22Rv1 (cell line): ENCODE measurements at regions not wholly inside any gene's neighbourhood (a gene's known extent, or its start where the extent isn't known, plus 50 kb on each side); places are given as distances from the start of the nearest gene placed in this dataset.

Experiments used
- ZFX ChIP-seq: fragments of 450-650 bp; IDR thresholded peaks from 2 replicates; pipeline ENCODE4 v1.6.1; 2017; ENCODE audit warnings: antibody characterized with exemption, borderline replicate concordance
- TF ChIP-seq, protein P1 (sequence below): fragments of 450-650 bp; IDR thresholded peaks from 2 replicates; pipeline ENCODE4 v1.5.1; 2017; ENCODE audit warnings: mild to moderate bottlenecking

DNA sequence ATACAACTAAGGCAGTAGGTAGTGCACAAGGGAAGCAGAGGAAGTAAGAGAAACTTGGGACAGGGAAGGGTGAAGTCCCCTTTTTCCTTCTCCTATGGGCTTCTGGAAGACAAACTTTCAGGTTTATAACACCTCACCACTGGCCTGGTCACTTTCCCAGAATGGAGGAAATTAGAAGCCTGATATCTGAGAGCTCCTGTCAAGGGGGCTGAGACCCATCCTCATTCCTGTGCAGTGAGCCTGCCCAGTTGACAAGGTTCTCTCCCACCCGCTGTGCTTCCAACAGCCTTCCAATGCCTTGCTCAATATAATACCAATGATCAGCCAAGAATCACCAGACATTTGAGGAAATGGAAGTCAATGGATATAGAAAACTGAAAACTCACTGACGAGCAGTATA, 100.4 kb upstream of the YPEL5 start:
- TF ChIP-seq, protein P1, sequence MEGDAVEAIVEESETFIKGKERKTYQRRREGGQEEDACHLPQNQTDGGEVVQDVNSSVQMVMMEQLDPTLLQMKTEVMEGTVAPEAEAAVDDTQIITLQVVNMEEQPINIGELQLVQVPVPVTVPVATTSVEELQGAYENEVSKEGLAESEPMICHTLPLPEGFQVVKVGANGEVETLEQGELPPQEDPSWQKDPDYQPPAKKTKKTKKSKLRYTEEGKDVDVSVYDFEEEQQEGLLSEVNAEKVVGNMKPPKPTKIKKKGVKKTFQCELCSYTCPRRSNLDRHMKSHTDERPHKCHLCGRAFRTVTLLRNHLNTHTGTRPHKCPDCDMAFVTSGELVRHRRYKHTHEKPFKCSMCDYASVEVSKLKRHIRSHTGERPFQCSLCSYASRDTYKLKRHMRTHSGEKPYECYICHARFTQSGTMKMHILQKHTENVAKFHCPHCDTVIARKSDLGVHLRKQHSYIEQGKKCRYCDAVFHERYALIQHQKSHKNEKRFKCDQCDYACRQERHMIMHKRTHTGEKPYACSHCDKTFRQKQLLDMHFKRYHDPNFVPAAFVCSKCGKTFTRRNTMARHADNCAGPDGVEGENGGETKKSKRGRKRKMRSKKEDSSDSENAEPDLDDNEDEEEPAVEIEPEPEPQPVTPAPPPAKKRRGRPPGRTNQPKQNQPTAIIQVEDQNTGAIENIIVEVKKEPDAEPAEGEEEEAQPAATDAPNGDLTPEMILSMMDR = no peak
- no peak for TF ChIP-seq ZFX
